GM20000 (cell line): ENCODE measurements at regions not wholly inside any gene's neighbourhood (a gene's known extent, or its start where the extent isn't known, plus 50 kb on each side); places are given as distances from the start of the nearest gene placed in this dataset.

Source experiments
- DNase-seq: peaks from one replicate; pipeline ENCODE4 v3.0.0; 2012; ENCODE audit warnings: low spot score
- TF ChIP-seq, protein P1 (sequence below): IDR thresholded peaks from 2 replicates; pipeline ENCODE4 v1.5.1; 2012; ENCODE audit warnings: mild to moderate bottlenecking, control low read depth; ENCODE audit errors: extremely low read depth, missing control alignments

DNA sequence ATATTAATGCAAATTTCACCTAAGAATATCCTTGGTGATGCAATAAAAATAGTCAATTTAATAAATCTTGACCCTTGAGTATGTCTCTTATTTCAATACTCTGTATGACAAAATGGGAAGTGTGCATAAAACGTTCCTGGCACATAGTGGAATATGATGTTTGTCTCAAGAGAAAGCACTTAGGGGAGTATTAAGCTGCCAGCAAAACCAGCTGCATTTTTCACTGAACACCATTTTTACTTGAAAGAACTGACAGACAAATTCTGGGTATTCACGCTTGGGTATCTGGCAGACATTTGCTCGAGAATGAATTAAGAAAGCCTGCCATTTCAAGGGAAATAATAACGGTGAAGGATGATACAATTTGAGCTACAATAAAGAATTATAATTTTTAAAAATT, 364.8 kb downstream of the SOX9 start:
- TF ChIP-seq, protein P1, sequence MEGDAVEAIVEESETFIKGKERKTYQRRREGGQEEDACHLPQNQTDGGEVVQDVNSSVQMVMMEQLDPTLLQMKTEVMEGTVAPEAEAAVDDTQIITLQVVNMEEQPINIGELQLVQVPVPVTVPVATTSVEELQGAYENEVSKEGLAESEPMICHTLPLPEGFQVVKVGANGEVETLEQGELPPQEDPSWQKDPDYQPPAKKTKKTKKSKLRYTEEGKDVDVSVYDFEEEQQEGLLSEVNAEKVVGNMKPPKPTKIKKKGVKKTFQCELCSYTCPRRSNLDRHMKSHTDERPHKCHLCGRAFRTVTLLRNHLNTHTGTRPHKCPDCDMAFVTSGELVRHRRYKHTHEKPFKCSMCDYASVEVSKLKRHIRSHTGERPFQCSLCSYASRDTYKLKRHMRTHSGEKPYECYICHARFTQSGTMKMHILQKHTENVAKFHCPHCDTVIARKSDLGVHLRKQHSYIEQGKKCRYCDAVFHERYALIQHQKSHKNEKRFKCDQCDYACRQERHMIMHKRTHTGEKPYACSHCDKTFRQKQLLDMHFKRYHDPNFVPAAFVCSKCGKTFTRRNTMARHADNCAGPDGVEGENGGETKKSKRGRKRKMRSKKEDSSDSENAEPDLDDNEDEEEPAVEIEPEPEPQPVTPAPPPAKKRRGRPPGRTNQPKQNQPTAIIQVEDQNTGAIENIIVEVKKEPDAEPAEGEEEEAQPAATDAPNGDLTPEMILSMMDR: no peak
- DNase-seq: no peak

DNA sequence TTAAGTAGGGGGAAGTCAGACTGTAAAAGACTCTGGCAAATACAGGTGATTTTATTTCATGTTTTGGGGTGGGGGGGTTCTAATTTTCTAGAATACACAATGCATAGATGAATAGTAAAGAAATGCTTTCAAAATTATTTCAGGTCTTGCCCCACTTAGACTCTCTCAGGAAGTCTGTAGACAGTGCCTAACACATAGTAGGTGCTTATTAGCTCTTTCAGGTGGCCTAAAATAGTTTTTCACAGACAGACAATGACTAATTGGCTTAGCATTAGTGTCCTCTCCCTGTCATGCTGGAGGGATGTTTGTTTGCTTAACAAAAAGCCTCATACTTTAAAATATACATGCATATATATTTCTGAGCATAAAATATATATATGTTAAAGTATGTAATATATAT, 366.0 kb downstream of the SOX9 start:
- DNase-seq: no peak
- TF ChIP-seq, protein P1: no peak

DNA sequence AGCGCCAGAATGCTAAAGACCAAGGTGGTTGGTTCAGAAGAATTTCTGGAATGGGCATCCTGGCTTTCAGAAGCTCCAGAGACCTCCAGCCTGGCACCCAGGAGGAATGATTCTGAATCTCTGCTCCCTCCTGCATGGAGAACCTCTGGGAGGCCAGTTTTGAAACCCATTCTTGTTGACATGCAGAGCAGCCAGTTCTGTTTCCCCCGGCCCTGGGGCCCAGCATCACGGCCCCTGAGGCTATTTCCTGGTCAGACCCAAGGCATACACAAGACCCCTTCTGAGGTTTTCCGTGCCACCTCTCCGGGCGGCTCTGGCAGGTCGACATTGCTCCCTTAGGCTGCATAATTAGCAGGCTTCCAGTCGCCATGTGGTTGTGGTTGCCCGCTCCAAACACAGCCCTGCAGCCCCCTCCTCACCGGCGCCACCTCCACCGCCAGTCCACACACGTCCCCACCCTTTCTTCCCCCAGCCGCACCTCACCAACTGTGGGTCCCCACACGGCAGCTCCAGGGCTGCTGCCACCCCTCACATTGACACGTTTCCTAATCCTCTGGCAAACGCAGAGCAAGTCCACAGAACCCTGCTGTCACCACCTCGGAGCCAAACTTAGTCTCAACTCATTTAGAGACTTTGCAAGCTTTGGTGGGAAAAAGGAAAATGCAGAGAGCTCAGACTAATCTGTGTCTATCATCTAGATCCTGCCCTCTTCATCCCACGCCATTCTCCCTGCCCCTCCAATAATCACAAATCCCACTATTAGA, 367.1 kb downstream of the SOX9 start:
- DNase-seq: no peak
- TF ChIP-seq, protein P1: no peak

DNA sequence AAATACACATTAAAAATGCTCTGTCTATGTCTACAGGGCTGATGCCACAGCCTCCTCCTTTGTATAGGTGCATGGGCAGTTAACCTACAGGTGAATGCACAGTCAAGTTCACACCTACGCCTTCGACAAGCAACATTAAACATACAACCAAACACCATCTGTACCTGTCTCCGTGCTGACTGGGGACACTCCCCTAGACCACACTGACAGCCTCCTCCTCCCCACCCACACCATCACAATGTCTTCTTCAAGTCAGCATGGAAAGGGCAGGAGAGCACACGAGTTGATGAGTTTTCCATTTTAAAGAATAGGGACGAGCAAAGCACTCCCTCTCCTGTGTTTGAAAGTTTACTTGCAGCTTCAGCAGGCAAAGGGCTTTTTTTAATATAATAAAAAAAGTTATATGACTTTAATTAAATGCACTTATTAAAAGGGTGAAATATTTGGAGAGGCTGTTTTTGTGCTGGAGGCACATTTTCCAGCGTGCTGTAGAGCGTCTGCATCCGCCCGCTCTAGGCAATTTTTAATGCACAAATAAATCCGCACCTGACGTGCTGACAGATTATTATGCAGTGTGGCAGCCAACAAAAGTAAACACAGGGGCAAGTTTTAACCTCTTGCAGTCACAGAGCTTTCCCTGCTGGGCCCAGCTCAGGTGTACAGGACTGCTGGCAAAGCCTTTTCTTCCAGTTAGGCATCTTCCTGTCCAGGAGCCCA, 367.9 kb downstream of the SOX9 start:
- DNase-seq: no peak
- TF ChIP-seq, protein P1: no peak

DNA sequence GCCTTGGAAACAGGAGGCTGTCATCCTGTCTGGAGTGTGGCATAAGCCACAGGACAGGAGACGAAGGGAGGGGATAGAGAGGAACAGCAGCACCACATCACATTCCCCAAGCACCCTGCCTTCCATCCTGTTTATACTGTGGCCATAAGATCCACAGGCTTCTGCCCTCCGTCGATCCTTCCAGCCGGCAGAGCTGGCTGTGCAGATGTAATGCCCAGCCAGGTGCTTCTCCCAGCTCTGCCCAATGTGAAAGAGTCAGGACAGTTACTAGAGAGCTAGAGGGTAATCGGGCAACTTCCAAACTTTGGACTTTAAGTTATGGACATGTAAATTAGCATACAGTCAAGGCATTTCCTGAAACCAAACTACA, 368.4 kb downstream of the SOX9 start:
- TF ChIP-seq, protein P1: no peak
- no peak for DNase-seq

DNA sequence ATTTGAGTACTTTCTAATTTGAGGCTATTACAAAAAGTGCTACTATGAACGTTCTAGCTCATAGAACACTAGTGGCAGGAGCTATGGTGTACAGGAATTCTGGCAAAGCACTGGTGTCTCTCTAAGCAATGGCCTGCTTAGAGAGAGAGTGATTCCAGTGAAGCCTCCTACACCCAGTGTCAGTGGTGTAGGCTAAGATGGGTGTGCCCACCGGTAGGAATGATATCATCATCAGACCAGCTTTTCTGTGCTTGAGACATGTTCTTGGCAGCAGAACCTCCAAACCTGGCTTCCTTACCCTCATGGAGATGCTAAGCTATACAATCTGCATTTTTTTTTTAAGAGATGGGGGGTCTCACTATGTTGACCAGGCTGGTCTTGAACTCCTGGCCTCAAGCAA, 370.3 kb downstream of the SOX9 start:
- DNase-seq: no peak
- TF ChIP-seq, protein P1: no peak

DNA sequence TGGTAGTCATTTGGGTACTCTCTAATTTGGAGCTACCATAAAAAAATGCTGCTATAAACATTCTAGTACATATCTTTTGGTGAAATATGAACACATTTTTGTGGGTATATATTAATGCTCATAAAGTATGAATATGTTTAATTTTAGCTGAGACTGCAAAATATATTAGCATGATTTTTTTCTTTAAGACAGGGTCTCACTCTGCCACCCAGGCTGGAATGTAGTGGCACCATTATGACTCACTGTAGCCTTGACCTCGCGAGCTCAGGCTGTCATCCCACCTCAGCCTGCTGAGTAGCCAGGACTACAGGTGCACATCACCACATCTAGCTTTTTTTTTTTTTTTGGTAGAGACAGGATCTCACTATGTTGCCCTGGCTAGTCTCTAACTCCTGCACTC, 371.7 kb downstream of the SOX9 start:
- DNase-seq: no peak
- TF ChIP-seq, protein P1: no peak
